KMS-11 (cell line): ENCODE measurements at regions not wholly inside any gene's neighbourhood (a gene's known extent, or its start where the extent isn't known, plus 50 kb on each side); places are given as distances from the start of the nearest gene placed in this dataset.

Source experiments
- H2AFZ ChIP-seq: fragments of 200-600 bp; sonication (generic); 2 replicates; pipeline ENCODE4 v1.6.1; 2016; ENCODE audit warnings: antibody characterized with exemption, mixed run types, low read depth
- H3K27ac ChIP-seq: fragments of 200-600 bp; sonication (generic); 2 replicates; pipeline ENCODE4 v1.6.1; 2016; ENCODE audit warnings: mild to moderate bottlenecking, mixed run types
- H3K27me3 ChIP-seq: fragments of 200-600 bp; sonication (generic); 2 replicates; pipeline ENCODE4 v1.6.1; 2017; ENCODE audit warnings: mild to moderate bottlenecking, low read depth, mixed run types, moderate library complexity; ENCODE audit not compliant: insufficient read depth
- H3K36me3 ChIP-seq: fragments of 200-600 bp; sonication (generic); 2 replicates; pipeline ENCODE4 v1.6.1; 2017; ENCODE audit warnings: mild to moderate bottlenecking, mixed run types; ENCODE audit not compliant: insufficient read depth
- H3K4me1 ChIP-seq: fragments of 200-600 bp; sonication (generic); 2 replicates; pipeline ENCODE4 v1.6.1; 2016; ENCODE audit warnings: mild to moderate bottlenecking, low read depth, mixed run types; ENCODE audit not compliant: poor library complexity, severe bottlenecking
- H3K4me2 ChIP-seq: fragments of 200-600 bp; sonication (generic); 2 replicates; pipeline ENCODE4 v1.7.0; 2016; ENCODE audit warnings: mild to moderate bottlenecking, mixed run types
- H3K4me3 ChIP-seq: fragments of 200-600 bp; sonication (generic); IDR thresholded peaks from 2 replicates; pipeline ENCODE4 v1.6.1; 2017; ENCODE audit warnings: low read depth, low read length, mixed read lengths; ENCODE audit not compliant: insufficient read depth
- H3K79me2 ChIP-seq: fragments of 200-600 bp; sonication (generic); 2 replicates; pipeline ENCODE4 v1.6.1; 2016; ENCODE audit warnings: low read depth, mixed run types; ENCODE audit not compliant: insufficient read depth
- H3K9ac ChIP-seq: fragments of 200-600 bp; sonication (generic); 2 replicates; pipeline ENCODE4 v1.6.1; 2016; ENCODE audit warnings: mild to moderate bottlenecking, mixed run types
- H4K20me1 ChIP-seq: fragments of 200-600 bp; sonication (generic); 2 replicates; pipeline ENCODE4 v1.6.1; 2016; ENCODE audit warnings: mild to moderate bottlenecking, mixed run types; ENCODE audit not compliant: insufficient read depth
- TF ChIP-seq, protein P1 (sequence below): fragments of 200-600 bp; sonication (generic); conservative IDR thresholded peaks from 2 replicates; pipeline ENCODE4 v1.6.1; 2017; ENCODE audit warnings: low read depth, mild to moderate bottlenecking, antibody characterized with exemption, low read length, moderate library complexity, mixed read lengths

DNA sequence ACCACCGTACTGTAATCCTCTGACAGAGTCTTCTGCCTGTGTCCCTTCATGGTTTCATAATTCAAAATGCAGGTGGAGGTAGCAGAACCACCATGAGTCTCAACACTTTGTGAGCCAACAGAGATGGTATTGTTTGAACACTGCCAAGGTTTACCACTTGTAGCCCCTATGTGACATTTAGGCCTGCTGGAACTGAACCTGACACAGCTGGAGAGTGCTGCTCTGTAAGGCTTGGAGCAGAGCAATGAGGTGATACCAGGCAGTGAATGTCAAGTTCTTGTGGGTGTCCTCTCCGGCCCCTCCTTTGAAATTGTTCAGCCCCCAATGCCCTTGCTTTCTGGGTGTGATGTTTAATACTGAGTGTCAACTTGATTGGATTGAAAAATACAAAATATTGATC is 1042.9 kb downstream of the ARAP2 start:
- Histone ChIP-seq H3K79me2 (no peaks in the 10 kb centered on the region), H3K4me1 (no peaks in the 10 kb centered on the region), H3K4me2 (no peak overlapping the region), H3K27me3 (no peaks in the 10 kb centered on the region), H3K4me3 (no peak overlapping the region), H3K27ac (no peak overlapping the region), H2AFZ (no peak overlapping the region), H3K36me3 (no peaks in the 10 kb centered on the region), H3K9ac (no peak overlapping the region), H4K20me1 (no peaks in the 10 kb centered on the region)
- TF ChIP-seq, protein P1, sequence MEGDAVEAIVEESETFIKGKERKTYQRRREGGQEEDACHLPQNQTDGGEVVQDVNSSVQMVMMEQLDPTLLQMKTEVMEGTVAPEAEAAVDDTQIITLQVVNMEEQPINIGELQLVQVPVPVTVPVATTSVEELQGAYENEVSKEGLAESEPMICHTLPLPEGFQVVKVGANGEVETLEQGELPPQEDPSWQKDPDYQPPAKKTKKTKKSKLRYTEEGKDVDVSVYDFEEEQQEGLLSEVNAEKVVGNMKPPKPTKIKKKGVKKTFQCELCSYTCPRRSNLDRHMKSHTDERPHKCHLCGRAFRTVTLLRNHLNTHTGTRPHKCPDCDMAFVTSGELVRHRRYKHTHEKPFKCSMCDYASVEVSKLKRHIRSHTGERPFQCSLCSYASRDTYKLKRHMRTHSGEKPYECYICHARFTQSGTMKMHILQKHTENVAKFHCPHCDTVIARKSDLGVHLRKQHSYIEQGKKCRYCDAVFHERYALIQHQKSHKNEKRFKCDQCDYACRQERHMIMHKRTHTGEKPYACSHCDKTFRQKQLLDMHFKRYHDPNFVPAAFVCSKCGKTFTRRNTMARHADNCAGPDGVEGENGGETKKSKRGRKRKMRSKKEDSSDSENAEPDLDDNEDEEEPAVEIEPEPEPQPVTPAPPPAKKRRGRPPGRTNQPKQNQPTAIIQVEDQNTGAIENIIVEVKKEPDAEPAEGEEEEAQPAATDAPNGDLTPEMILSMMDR, result no peak

DNA sequence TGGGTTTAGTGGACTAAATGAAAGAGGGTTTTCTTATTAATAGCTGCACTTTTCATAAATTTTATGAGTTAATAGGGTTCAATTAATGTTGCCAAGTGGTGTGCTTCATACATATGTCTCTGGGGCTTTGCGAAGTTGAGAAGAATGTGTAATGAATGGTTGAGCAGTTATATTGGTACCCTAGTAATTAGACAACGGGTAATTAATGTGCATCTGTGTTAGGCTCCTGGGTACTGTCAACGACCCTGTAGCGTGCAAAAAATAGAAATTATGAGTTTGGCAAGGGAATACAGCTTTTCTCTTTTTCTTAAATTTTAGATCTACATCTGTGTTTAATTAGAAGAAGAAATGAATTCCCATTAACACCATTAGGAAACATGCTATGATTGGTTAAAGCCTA is 1027.7 kb downstream of the ARAP2 start:
- Histone ChIP-seq H3K4me2 (no peak overlapping the region), H3K27me3 (no peaks in the 10 kb centered on the region), H3K79me2 (no peaks in the 10 kb centered on the region), H2AFZ (no peak overlapping the region), H3K4me1 (no peaks in the 10 kb centered on the region), H3K4me3 (no peak overlapping the region), H4K20me1 (no peaks in the 10 kb centered on the region), H3K27ac (no peak overlapping the region), H3K9ac (no peak overlapping the region), H3K36me3 (no peaks in the 10 kb centered on the region)
- TF ChIP-seq, protein P1, result no peak

DNA sequence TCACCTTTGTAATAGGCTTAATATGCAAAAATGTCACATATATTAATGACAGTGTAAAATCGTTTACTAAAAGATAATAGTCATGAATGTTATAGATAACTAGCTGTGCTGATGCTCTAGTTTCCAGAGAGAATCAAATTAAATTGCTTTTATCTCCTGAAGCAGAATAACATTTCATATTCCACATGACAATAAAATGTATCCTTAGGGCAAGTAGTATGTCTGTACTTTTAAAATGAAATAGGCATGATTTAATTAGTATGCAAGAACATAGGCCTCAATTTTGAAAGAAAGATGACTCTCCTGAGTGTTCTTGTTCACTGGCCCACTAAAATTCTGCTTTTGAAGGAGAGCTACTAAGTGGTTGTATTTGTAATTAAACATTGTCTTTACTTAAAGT is 1027.0 kb downstream of the ARAP2 start:
- no peak overlapping the region for H3K4me2 ChIP-seq
- H2AFZ ChIP-seq, result no peak overlapping the region
- TF ChIP-seq, protein P1, result no peak
- no peak overlapping the region for H3K27ac ChIP-seq
- H3K79me2 ChIP-seq, result no peaks in the 10 kb centered on the region
- H3K27me3 ChIP-seq, result no peaks in the 10 kb centered on the region
- H3K36me3 ChIP-seq, result no peaks in the 10 kb centered on the region
- H3K9ac ChIP-seq, result no peak overlapping the region
- no peaks in the 10 kb centered on the region for H4K20me1 ChIP-seq
- no peak overlapping the region for H3K4me3 ChIP-seq
- H3K4me1 ChIP-seq, result no peaks in the 10 kb centered on the region

DNA sequence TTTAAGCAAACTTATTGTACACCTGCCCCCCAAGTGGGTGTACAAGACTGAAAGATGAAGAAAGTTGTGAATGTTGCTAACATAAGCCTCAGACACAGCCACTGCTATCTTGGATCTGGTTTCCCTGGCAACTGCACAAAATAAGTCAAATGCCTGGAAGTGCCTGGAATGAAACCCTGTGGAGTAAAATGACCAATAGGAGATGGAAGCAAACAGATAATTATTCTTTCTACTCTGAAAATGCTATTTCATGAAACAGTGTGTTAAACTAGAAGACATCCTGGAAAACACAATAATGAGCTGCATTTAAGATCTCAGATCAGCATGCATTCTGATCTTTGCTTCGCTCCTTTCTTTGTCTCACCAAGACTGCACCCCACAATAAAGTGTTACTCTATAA is 1016.0 kb downstream of the ARAP2 start:
- Histone ChIP-seq H3K27ac (no peak overlapping the region), H3K4me2 (no peak overlapping the region), H3K4me1 (no peaks in the 10 kb centered on the region), H2AFZ (no peak overlapping the region), H4K20me1 (no peaks in the 10 kb centered on the region), H3K4me3 (no peak overlapping the region), H3K27me3 (no peaks in the 10 kb centered on the region), H3K79me2 (no peaks in the 10 kb centered on the region), H3K36me3 (no peaks in the 10 kb centered on the region), H3K9ac (no peak overlapping the region)
- TF ChIP-seq, protein P1, result no peak

DNA sequence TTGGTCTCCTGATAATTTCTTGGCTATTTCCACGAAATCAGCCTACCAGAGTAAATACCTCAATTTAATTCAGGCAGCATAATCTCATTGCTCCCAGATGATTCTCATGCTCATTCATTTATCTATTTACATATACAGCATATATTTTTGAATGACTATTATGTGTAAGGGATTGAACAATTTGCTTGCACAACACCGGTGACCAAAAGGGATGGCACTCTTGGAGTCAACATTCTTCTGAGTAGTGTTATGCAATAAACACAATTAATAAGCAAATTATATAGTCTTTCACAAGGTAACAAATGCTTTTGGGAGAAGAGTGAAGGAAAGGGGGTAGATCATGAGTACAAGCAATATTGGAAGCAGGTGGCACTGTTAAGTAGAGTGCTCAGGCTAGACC is 1015.3 kb downstream of the ARAP2 start:
- TF ChIP-seq, protein P1, result no peak
- H3K4me1 ChIP-seq, result no peaks in the 10 kb centered on the region

More for the DNA sequence above, 1015.3 kb downstream of the ARAP2 start:
- Histone ChIP-seq H4K20me1 (no peaks in the 10 kb centered on the region), H3K4me3 (no peak overlapping the region), H3K4me2 (no peak overlapping the region), H2AFZ (no peak overlapping the region), H3K9ac (no peak overlapping the region), H3K27me3 (no peaks in the 10 kb centered on the region), H3K79me2 (no peaks in the 10 kb centered on the region), H3K27ac (no peak overlapping the region), H3K36me3 (no peaks in the 10 kb centered on the region)
